Prostate gland (tissue), 2 donors: ENCODE measurements at regions not wholly inside any gene's neighbourhood (a gene's known extent, or its start where the extent isn't known, plus 50 kb on each side); places are given as distances from the start of the nearest gene placed in this dataset.

Experiments
- CTCF ChIP-seq, 4 experiments: fragments of 200-600 bp in 2 of 4; fragments of 450-650 bp in 2 of 4; sonication (generic) in 2 of 4; IDR thresholded peaks; 1 replicate in 3 of 4; 2 replicates in 1 of 4; pipeline ENCODE4 v1.5.1; 2016 to 2019; ENCODE audit warnings: antibody characterized with exemption in 4 of 4, mild to moderate bottlenecking in 2 of 4, moderate library complexity in 2 of 4
- POLR2A ChIP-seq: fragments of 450-650 bp; IDR thresholded peaks from one replicate; pipeline ENCODE4 v1.6.1; 2016; ENCODE audit warnings: antibody characterized with exemption, mild to moderate bottlenecking
- POLR2AphosphoS5 ChIP-seq: sonication (generic); formaldehyde crosslinking; IDR thresholded peaks from one replicate; pipeline ENCODE4 v1.6.1; 2017; ENCODE audit warnings: antibody characterized with exemption

GRCh38 chr4:92101737-92102172, 202.0 kb upstream of the GRID2 start:
- TF ChIP-seq CTCF (IDR thresholded peaks at IDR 0.05) (no peak), POLR2A (no peak), POLR2AphosphoS5 (no peak)
